Left ventricle myocardium inferior (tissue), 1 donor: ENCODE measurements at regions not wholly inside any gene's neighbourhood (a gene's known extent, or its start where the extent isn't known, plus 50 kb on each side); places are given as distances from the start of the nearest gene placed in this dataset.
"Not testable (repeated sequence)": the region's sequence is repeated elsewhere in the genome, so short reads cannot be mapped to it uniquely, and the experiment has no call there.

Experiments used
- DNase-seq: peaks from one replicate; pipeline ENCODE4 v3.0.0-alpha.2; 2020
- H3K27ac ChIP-seq: fragments of 200-600 bp; replicated peaks from 2 replicates; pipeline ENCODE4 v1.8.0; 2021
- H3K27me3 ChIP-seq: fragments of 200-600 bp; 2 replicates; pipeline ENCODE4 v1.8.0; 2021; ENCODE audit warnings: low read depth
- H3K36me3 ChIP-seq: fragments of 200-600 bp; 2 replicates; pipeline ENCODE4 v1.8.0; 2021
- H3K4me1 ChIP-seq: fragments of 200-600 bp; 2 replicates; pipeline ENCODE4 v1.8.0; 2021
- H3K4me3 ChIP-seq: fragments of 200-600 bp; 2 replicates; pipeline ENCODE4 v1.8.0; 2021; ENCODE audit warnings: mild to moderate bottlenecking, moderate library complexity
- H3K9me3 ChIP-seq: fragments of 200-600 bp; replicated peaks from 2 replicates; pipeline ENCODE4 v1.8.0; 2021
- CTCF ChIP-seq: fragments of 200-600 bp; IDR thresholded peaks from 2 replicates; pipeline ENCODE4 v1.8.0; 2021; ENCODE audit warnings: antibody characterized with exemption, mild to moderate bottlenecking, borderline replicate concordance
- intact Hi-C: fragments of 100-400 bp; cut with micrococcal nuclease; formaldehyde crosslinking; loops from one replicate; pipeline ENCODE4 v1.11.0; 2022
- donor health status: DM: no; HTN: yes; CAD: no; lungs with severe emphysema.

- no peaks in the 10 kb centered on the region for H3K36me3 ChIP-seq
- no peaks in the 10 kb centered on the region for H3K9me3 ChIP-seq
- no peak for DNase-seq
- no peak overlapping the region for H3K4me3 ChIP-seq
- H3K4me1 ChIP-seq, result no peaks in the 10 kb centered on the region
- H3K27me3 ChIP-seq, result no peaks in the 10 kb centered on the region
- intact Hi-C loops, result no loop called here
- TF ChIP-seq CTCF, result no peak
- H3K27ac ChIP-seq, result no peak overlapping the region
Measured at GRCh38 chr12:89200217-89200616, 152.1 kb downstream of the DUSP6 start.

DNA sequence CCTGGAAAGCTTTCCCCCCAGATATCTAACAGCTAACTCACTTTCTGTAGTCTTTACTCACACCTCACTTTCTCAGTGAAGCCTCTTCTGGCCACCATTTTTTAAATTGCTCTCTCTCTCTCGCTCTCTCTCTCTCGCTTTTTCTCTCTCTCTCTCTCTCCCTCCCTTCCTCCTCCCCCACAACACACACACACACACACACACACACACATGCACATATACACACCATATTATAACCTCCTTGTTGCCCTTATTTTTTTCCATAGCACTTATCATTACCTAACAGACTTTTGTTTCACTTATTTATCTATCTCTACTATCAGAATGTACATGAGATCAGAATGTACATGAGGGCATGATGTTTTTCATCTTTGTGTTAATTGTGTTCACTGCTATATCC lies 156.8 kb downstream of the DUSP6 start:
- no peak for TF ChIP-seq CTCF
- intact Hi-C loops, result no loop called here
- peaks cover 4% of the 10 kb centered on the region for H3K9me3 ChIP-seq
- no peaks in the 10 kb centered on the region for H3K4me1 ChIP-seq
- no peaks in the 10 kb centered on the region for H3K36me3 ChIP-seq
- H3K4me3 ChIP-seq, result no peak overlapping the region
- no peaks in the 10 kb centered on the region for H3K27me3 ChIP-seq
- no peak for DNase-seq
- no peak overlapping the region for H3K27ac ChIP-seq

DNA sequence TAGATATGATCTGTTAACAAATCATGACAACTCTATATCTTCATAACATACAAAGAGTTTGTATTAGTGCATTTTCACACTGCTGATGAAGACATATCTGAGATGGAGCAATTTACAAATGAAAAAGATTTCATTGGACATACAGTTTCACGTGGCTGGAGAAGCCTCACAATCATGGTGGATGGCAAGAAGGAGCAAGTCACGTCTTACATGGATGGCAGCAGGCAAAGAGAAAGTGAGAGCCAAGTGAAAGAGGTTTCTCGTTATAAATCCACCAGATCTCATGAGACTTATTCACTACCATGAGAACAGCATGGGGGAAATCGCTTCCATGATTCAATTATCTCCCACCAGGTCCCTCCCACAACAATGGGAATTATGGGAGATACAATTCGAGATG lies 157.6 kb downstream of the DUSP6 start:
- Histone ChIP-seq H3K4me3 (no peak overlapping the region), H3K36me3 (no peaks in the 10 kb centered on the region), H3K4me1 (no peaks in the 10 kb centered on the region), H3K9me3 (peaks cover 12% of the 10 kb centered on the region), H3K27me3 (no peaks in the 10 kb centered on the region), H3K27ac (no peak overlapping the region)
- no peak for TF ChIP-seq CTCF
- DNase-seq, result no peak
- intact Hi-C loops, result no loop called here

DNA sequence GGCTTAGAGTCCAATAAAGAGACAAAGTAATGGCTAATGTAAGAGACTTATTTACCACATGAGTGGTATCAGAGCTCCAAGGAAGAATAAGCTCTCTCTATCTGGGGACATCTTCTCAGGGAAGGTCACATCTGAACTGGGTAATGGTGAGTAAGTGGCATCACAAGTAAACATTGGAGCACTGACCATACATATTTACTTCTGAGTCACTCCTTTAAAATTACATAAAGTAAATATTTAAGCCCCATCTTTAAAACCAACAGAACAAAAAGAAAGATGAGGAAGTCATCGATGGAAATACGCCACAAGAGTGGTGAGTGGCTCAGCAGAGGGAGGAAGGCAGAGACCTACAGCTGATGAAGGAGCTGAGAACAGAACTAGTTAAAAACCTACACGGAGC lies 159.9 kb downstream of the DUSP6 start:
- H3K27me3 ChIP-seq, result no peaks in the 10 kb centered on the region
- intact Hi-C loops, result no loop called here
- H3K9me3 ChIP-seq, result peaks cover 28% of the 10 kb centered on the region
- DNase-seq, result no peak
- no peak overlapping the region for H3K4me3 ChIP-seq
- no peaks in the 10 kb centered on the region for H3K4me1 ChIP-seq
- no peaks in the 10 kb centered on the region for H3K36me3 ChIP-seq
- TF ChIP-seq CTCF, result no peak
- no peak overlapping the region for H3K27ac ChIP-seq

DNA sequence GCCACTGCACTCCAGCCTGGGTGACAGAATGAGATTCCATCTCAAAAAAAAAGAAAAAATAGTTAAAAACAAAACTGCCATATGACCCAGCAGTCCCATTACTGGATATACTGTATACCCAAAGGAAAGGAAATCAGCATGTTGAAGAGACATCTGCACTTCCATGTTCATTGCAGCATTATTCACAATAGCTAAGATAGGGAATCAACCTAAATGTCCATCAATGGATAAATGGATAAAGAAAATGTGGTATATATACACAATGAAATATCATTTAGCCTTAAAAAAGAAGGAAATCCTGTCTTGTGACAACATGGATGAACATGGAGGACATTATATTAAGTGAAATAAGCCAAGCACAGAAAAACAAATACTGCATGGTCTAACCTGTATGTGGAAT lies 160.7 kb downstream of the DUSP6 start:
- DNase-seq, result not testable (repeated sequence)

GRCh38 chr12:89189448-89189847 lies 162.9 kb downstream of the DUSP6 start:
- intact Hi-C loops, result no loop called here
- H3K36me3 ChIP-seq, result no peaks in the 10 kb centered on the region

More for the DNA sequence above, 160.7 kb downstream of the DUSP6 start:
- H3K4me3 ChIP-seq, intact Hi-C loops, H3K27ac ChIP-seq, H3K36me3 ChIP-seq, H3K4me1 ChIP-seq, H3K27me3 ChIP-seq: not testable (repeated sequence)
- H3K9me3 ChIP-seq, result peaks cover 28% of the 10 kb centered on the region

More at GRCh38 chr12:89189448-89189847, 162.9 kb downstream of the DUSP6 start:
- Histone ChIP-seq H3K4me1 (no peaks in the 10 kb centered on the region), H3K4me3 (no peak overlapping the region), H3K27me3 (no peaks in the 10 kb centered on the region), H3K9me3 (peaks cover 28% of the 10 kb centered on the region), H3K27ac (no peak overlapping the region)
- DNase-seq, result no peak
- no peak for TF ChIP-seq CTCF
